ENCODE measurements at regions not wholly inside any gene's neighbourhood (a gene's known extent, or its start where the extent isn't known, plus 50 kb on each side); places are given as distances from the start of the nearest gene placed in this dataset.

DNA sequence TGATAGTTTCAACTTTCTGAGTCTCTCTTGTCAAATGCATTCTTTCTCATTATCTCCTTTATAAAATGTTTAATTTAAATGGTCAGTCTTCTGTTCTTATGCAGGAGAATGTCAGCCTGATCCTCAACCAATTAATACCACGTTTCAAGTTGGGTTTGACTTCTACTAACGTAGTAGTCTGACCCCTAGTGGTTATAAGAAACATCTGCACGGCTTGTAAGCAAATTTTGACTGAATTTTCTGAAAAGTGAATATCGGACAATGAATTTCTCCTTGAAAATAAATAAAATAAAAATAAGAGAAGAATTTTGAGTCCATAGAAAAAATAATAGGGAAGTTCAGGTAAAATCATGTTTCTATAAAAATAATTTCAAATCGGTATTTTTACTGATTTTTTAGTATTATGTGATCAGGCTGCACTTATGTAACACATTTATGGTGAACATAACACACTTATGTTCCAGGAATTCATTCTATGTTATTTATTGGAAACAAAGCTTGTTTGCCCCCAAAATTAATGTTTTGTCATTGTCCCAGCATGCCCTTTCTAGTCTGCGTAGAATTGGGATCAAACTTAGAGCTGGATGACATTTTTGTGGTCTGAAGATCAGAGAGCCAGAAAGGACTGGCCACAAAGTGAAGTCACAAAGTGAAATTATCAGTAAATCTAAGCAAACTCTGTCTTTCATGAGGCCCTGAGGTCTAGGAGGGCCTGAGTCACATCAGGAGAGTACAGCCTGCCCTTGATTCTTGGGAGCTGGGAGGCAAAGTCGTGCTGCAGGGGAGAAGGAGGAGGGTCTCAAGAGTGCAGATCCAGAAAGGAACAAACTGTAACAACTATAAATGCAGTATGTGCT lies 101.2 kb upstream of the STXBP6 start:
- no peaks in the 10 kb centered on the region for H3K4me1 ChIP-seq
- no peaks in the 10 kb centered on the region for H3K36me3 ChIP-seq
- H3K27ac ChIP-seq: no peak overlapping the region
- H3K4me3 ChIP-seq: no peak overlapping the region
- no peaks in the 10 kb centered on the region for H3K9me3 ChIP-seq
- WGBS, 2 donors: 27 to 28% methylated on average over 7 of the region's 7 CpGs
- intact Hi-C loops (cut with DNase I): loop anchor here (10.0 kb wide), 1 partner anchor 416 kb away; no protein-coding TSS in a partner anchor
- H3K27me3 ChIP-seq: no peaks in the 10 kb centered on the region
- no peak for TF ChIP-seq POLR2A (IDR thresholded peaks at IDR 0.05)
- TF ChIP-seq, protein P1, sequence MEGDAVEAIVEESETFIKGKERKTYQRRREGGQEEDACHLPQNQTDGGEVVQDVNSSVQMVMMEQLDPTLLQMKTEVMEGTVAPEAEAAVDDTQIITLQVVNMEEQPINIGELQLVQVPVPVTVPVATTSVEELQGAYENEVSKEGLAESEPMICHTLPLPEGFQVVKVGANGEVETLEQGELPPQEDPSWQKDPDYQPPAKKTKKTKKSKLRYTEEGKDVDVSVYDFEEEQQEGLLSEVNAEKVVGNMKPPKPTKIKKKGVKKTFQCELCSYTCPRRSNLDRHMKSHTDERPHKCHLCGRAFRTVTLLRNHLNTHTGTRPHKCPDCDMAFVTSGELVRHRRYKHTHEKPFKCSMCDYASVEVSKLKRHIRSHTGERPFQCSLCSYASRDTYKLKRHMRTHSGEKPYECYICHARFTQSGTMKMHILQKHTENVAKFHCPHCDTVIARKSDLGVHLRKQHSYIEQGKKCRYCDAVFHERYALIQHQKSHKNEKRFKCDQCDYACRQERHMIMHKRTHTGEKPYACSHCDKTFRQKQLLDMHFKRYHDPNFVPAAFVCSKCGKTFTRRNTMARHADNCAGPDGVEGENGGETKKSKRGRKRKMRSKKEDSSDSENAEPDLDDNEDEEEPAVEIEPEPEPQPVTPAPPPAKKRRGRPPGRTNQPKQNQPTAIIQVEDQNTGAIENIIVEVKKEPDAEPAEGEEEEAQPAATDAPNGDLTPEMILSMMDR (IDR thresholded peaks at IDR 0.05): peak; percentile 48 to 83 (median 70)
- no peak for DNase-seq

DNA sequence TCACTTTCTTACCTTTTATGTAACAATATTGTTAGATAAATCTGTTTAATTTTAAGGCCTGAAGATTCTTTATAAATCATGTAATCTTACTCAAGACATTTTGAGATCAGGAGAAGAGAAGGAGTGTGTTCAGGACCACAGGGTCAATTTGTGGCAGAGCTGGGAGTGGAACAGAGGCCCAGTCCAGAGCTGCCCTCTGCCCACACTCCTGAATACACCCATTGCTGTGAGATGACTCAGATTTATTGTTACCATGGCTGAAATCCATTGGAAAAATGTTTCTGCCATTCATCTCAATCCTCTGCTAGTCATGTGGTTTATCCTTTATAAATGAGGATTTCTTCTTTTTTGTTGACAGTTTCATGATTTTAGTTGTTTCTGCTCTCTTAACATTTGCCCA lies 100.5 kb upstream of the STXBP6 start:
- Histone ChIP-seq H3K4me1 (no peaks in the 10 kb centered on the region), H3K4me3 (no peak overlapping the region), H3K27me3 (no peaks in the 10 kb centered on the region), H3K9me3 (no peaks in the 10 kb centered on the region), H3K36me3 (no peaks in the 10 kb centered on the region), H3K27ac (no peak overlapping the region)
- no peak for DNase-seq
- TF ChIP-seq, protein P1 (IDR thresholded peaks at IDR 0.05): no peak
- TF ChIP-seq POLR2A (IDR thresholded peaks at IDR 0.05): no peak
- intact Hi-C loops (cut with DNase I): loop anchor here (10.0 kb wide), 1 partner anchor 416 kb away; no protein-coding TSS in a partner anchor

DNA sequence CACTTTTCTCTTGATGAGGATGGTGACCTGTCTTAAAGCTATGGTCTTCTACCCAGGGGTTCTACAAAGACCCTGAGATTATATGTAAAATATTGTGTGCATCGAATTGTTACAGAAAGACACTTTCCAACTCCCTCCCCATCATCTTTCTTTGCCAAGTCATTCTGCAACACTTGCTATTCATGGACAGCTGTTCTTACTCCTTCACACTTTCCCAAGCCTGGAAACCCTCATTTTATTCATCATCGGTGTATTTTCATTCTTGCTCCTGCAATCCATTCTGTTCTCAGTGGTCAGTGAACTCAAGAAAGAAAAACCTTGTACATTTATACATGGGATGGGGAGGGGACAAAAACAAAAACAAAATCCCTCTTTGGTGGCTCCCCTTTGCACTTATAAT lies 90.5 kb upstream of the STXBP6 start:
- Histone ChIP-seq H3K9me3 (no peaks in the 10 kb centered on the region), H3K4me3 (no peak overlapping the region), H3K4me1 (no peaks in the 10 kb centered on the region), H3K27me3 (peaks cover 0 to 19% (median 0%) of the 10 kb centered on the region in 4 donors), H3K27ac (no peak overlapping the region), H3K36me3 (no peaks in the 10 kb centered on the region)
- no peak for DNase-seq
- 58% methylated on average over 2 of the region's 2 CpGs for WGBS, 2 donors
- TF ChIP-seq POLR2A (IDR thresholded peaks at IDR 0.05): no peak
- TF ChIP-seq, protein P1 (IDR thresholded peaks at IDR 0.05): no peak
- intact Hi-C loops (cut with DNase I): no loop called here

DNA sequence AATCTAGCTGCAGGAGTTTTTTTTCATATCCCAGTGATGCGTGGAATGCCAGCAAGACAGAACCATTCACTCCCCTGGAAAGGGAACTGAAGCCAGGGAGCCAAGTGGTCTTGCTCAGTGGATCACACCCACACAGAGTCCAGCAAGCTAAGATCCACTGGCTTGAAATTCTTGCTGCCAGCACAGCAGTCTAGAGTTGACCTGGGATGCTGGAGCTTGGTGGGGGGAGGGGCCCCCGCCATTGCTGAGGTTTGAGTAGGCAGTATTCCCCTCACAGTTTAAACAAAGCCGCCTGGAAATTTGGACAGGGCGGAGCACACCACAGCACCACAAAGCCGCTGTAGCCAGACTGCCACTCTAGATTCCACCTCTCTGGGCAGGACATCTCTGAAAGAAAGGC lies 86.9 kb upstream of the STXBP6 start:
- H3K4me3 ChIP-seq: no peak overlapping the region
- no peak for TF ChIP-seq POLR2A (IDR thresholded peaks at IDR 0.05)
- TF ChIP-seq, protein P1 (IDR thresholded peaks at IDR 0.05): no peak
- no peaks in the 10 kb centered on the region for H3K9me3 ChIP-seq
- no peaks in the 10 kb centered on the region for H3K36me3 ChIP-seq
- no peak for DNase-seq
- no peak overlapping the region for H3K27ac ChIP-seq
- intact Hi-C loops (cut with DNase I): loop anchor here (10.0 kb wide), 1 partner anchor 332 kb away; no protein-coding TSS in a partner anchor
- peaks cover 0 to 53% (median 0%) of the 10 kb centered on the region in 4 donors for H3K27me3 ChIP-seq
- 43 to 58% methylated on average over 1 to 5 of the region's 5 CpGs for WGBS, 2 donors
- no peaks in the 10 kb centered on the region for H3K4me1 ChIP-seq

DNA sequence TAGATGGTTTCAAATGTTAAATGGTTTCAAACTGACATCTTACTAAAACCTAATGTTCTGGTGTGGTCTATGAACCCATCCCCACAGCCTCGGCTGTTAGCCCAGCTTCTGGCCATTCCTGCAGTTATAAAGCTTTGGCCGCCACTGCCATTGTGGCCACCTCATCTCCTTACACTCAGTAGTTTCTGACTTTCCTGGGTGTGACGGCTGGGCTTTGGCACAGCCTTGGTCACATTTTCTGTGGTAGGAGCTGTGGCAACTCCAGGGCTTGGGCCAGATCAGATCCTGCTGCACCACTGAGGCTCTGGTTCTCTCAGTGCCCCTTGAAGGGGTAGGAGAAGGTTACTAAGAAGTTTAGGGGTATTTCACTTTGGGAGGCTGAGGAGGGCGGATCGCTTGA lies 84.2 kb upstream of the STXBP6 start:
- no peak overlapping the region for H3K4me3 ChIP-seq
- H3K36me3 ChIP-seq: no peaks in the 10 kb centered on the region
- no peak for TF ChIP-seq POLR2A (IDR thresholded peaks at IDR 0.05)
- TF ChIP-seq, protein P1 (IDR thresholded peaks at IDR 0.05): no peak
- 83 to 92% methylated on average over 4 of the region's 5 CpGs for WGBS, 2 donors
- H3K27me3 ChIP-seq: peaks cover 0 to 59% (median 0%) of the 10 kb centered on the region in 4 donors
- H3K4me1 ChIP-seq: no peaks in the 10 kb centered on the region
- DNase-seq: no peak
- intact Hi-C loops (cut with DNase I): loop anchor here (10.0 kb wide), 1 partner anchor 329 kb away; no protein-coding TSS in a partner anchor
- H3K9me3 ChIP-seq: no peaks in the 10 kb centered on the region
- no peak overlapping the region for H3K27ac ChIP-seq
